DND-41 (cell line): ENCODE measurements at regions not wholly inside any gene's neighbourhood (a gene's known extent, or its start where the extent isn't known, plus 50 kb on each side); places are given as distances from the start of the nearest gene placed in this dataset.
A peak's percentile ranks its signal among the peaks of the same experiment; 100 is the strongest.

Experiments
- ATAC-seq: fragments of 200-7000 bp; cut with Tn5 transposase; 3 replicates; pipeline ENCODE4 v1.9.1; 2021; ENCODE audit warnings: low read depth; ENCODE audit not compliant: insufficient read depth
- DNase-seq: peaks from one replicate; pipeline ENCODE4 v3.0.0-alpha.2; 2020
- H2AFZ ChIP-seq: 2 replicates; pipeline ENCODE4 v1.6.0; 2012; ENCODE audit warnings: low read depth, low read length
- H3K27ac ChIP-seq: 2 replicates; pipeline ENCODE4 v1.5.1; 2012; ENCODE audit warnings: low read length, inconsistent platforms
- H3K27me3 ChIP-seq: fragments of 200-600 bp; sonication (generic); 2 replicates; pipeline ENCODE4 v1.6.0; 2012; ENCODE audit warnings: low read length, mild to moderate bottlenecking, inconsistent platforms; ENCODE audit not compliant: insufficient read depth, poor library complexity
- H3K36me3 ChIP-seq: 2 replicates; pipeline ENCODE4 v1.5.1; 2012; ENCODE audit warnings: low read length, inconsistent platforms; ENCODE audit not compliant: insufficient read depth
- H3K4me1 ChIP-seq: 2 replicates; pipeline ENCODE4 v1.5.1; 2012; ENCODE audit warnings: mild to moderate bottlenecking, low read length; ENCODE audit not compliant: insufficient read depth
- H3K4me2 ChIP-seq: 2 replicates; pipeline ENCODE4 v1.6.0; 2012; ENCODE audit warnings: mild to moderate bottlenecking, moderate library complexity, low read length, inconsistent platforms; ENCODE audit not compliant: insufficient read depth
- H3K4me3 ChIP-seq, 2 experiments: fragments of 200-600 bp in 1 of 2; shearing (Covaris generic) in 1 of 2; 2 replicates each; pipeline ENCODE4 v1.5.1; 2012 to 2016; ENCODE audit warnings: inconsistent platforms in 2 of 2, low read length in 2 of 2, mild to moderate bottlenecking in 2 of 2, low read depth in 1 of 2, moderate library complexity in 1 of 2
- H3K79me2 ChIP-seq: 2 replicates; pipeline ENCODE4 v1.6.0; 2012; ENCODE audit warnings: low read length, inconsistent platforms; ENCODE audit not compliant: insufficient read depth
- H3K9ac ChIP-seq: 2 replicates; pipeline ENCODE4 v1.6.0; 2012; ENCODE audit warnings: low read depth, mild to moderate bottlenecking, inconsistent platforms, low read length, moderate library complexity
- H3K9me3 ChIP-seq: 2 replicates; pipeline ENCODE4 v1.5.1; 2012; ENCODE audit warnings: low read length, moderate library complexity, mild to moderate bottlenecking, inconsistent platforms; ENCODE audit not compliant: insufficient read depth, severe bottlenecking
- H4K20me1 ChIP-seq: 2 replicates; pipeline ENCODE4 v1.6.0; 2012; ENCODE audit warnings: low read length; ENCODE audit not compliant: insufficient read depth
- CTCF ChIP-seq: IDR thresholded peaks from 2 replicates; pipeline ENCODE4 v1.5.1; 2012; ENCODE audit warnings: borderline replicate concordance, low read length, moderate library complexity, mild to moderate bottlenecking; ENCODE audit not compliant: poor library complexity, severe bottlenecking; ENCODE audit errors: extremely low read depth
- EZH2 ChIP-seq: IDR thresholded peaks from 3 replicates; pipeline ENCODE4 v1.6.1; 2012; ENCODE audit warnings: borderline replicate concordance, low read depth, mild to moderate bottlenecking, moderate library complexity, low read length, inconsistent platforms; ENCODE audit not compliant: severe bottlenecking

DNA sequence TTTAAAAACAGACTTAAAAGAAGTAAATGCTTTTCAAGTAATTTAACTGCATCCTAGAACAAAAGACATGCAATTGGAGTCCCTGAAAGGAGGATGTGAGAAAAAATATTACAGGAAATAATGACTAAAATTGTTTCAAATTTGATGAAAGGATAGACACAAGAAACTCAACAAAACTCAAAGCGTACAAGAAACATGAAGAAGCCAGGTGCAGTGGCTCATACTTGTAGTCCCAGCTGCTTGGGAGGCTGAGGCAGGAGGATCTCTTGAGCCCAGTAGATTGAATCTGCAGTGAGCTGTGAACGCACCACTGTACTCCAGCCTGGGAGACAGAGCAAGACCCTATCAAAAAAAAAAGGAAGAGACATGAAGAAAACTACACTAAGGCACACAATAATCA, 118.1 kb upstream of the SLC39A10 start:
- TF ChIP-seq EZH2 (no peak), CTCF (no peak)
- no peak overlapping the region for H3K4me2 ChIP-seq

DNA sequence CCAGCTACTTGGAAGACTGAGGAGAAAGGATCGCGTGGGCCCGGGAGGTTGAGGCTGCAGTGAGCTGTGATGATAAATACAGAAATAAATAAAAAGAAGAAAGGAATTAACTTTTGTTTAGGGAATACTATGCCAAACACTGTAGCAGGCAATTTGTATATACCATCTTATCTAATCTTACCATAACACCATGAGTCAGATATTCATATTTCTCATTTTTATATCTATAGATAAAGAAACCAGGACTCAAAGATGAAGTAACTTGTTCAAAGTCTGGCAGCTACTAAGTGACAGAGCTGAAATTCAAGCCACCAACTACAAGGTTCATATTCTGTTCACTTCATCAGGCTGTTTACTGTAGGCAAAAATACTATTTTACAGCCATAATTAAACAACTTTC, 119.2 kb upstream of the SLC39A10 start:
- H3K9ac ChIP-seq: peak overlapping the region; percentile 65; the same call in 1 of the 2 replicates
- no peak overlapping the region for H3K4me2 ChIP-seq
- H3K27me3 ChIP-seq: no peaks in the 10 kb centered on the region
- no peak overlapping the region for H3K4me3 ChIP-seq
- peaks cover 38% of the 10 kb centered on the region for H3K79me2 ChIP-seq
- ATAC-seq: no peak
- H3K9me3 ChIP-seq: no peaks in the 10 kb centered on the region
- peaks cover 74% of the 10 kb centered on the region for H3K4me1 ChIP-seq
- no peak for DNase-seq
- H3K36me3 ChIP-seq: no peaks in the 10 kb centered on the region
- TF ChIP-seq EZH2 (no peak), CTCF (no peak)
- H4K20me1 ChIP-seq: no peaks in the 10 kb centered on the region
- no peak overlapping the region for H2AFZ ChIP-seq
- peak overlapping the region; percentile 97 for H3K27ac ChIP-seq

More for the DNA sequence above, 118.1 kb upstream of the SLC39A10 start:
- H3K27ac ChIP-seq: peak overlapping the region; percentile 97
- DNase-seq: peak; percentile 61
- ATAC-seq: no peak
- H3K4me3 ChIP-seq: no peak overlapping the region
- H3K4me1 ChIP-seq: peaks cover 79% of the 10 kb centered on the region
- peak overlapping the region; percentile 65 for H3K9ac ChIP-seq
- no peaks in the 10 kb centered on the region for H3K36me3 ChIP-seq
- no peak overlapping the region for H2AFZ ChIP-seq
- no peaks in the 10 kb centered on the region for H3K9me3 ChIP-seq
- H3K79me2 ChIP-seq: peaks cover 27% of the 10 kb centered on the region
- no peaks in the 10 kb centered on the region for H3K27me3 ChIP-seq
- H4K20me1 ChIP-seq: no peaks in the 10 kb centered on the region

- H4K20me1 ChIP-seq: no peaks in the 10 kb centered on the region
- H3K4me2 ChIP-seq: peak overlapping the region; percentile 64
- peak; percentile 43 for DNase-seq
- H3K36me3 ChIP-seq: no peaks in the 10 kb centered on the region
- no peak overlapping the region; a peak in 1 of 4 replicates for H3K4me3 ChIP-seq
- no peak overlapping the region for H2AFZ ChIP-seq
- no peaks in the 10 kb centered on the region for H3K27me3 ChIP-seq
- no peaks in the 10 kb centered on the region for H3K9me3 ChIP-seq
- H3K27ac ChIP-seq: peak overlapping the region; percentile 97
- no peak for TF ChIP-seq EZH2
- TF ChIP-seq CTCF: no peak
- peak overlapping the region; percentile 65 for H3K9ac ChIP-seq
- H3K4me1 ChIP-seq: peaks cover 72% of the 10 kb centered on the region
- no peak for ATAC-seq
- peaks cover 42% of the 10 kb centered on the region for H3K79me2 ChIP-seq
Measured at GRCh38 chr2:195536906-195537305, 120.1 kb upstream of the SLC39A10 start.
